K562 (cell line): ENCODE measurements at regions not wholly inside any gene's neighbourhood (a gene's known extent, or its start where the extent isn't known, plus 50 kb on each side); places are given as distances from the start of the nearest gene placed in this dataset.

Experiments used
- ATAC-seq: fragments of 200-7000 bp; cut with Tn5 transposase; 3 replicates; pipeline ENCODE4 v1.9.1; 2020; ENCODE audit warnings: moderate library complexity
- BruUV-seq: library from RNA; stranded (reverse); fragments of 400-500 nt; replicated peaks from 2 replicates; lab custom pipeline; 2021; lab: Mats Ljungman, UMichigan
- CTCF ChIA-PET: fragments of 300-600 bp; formaldehyde crosslinking; extraction: SDS; loops from one replicate; lab custom pipeline; 2021; ENCODE audit warnings: low intra/inter-chr PET ratio; lab: Yijun Ruan, JAX
- POLR2A ChIA-PET: fragments of 300-600, 350-650 bp; sonication (Branson Sonifier 250); formaldehyde crosslinking; extraction: SDS; loops from one replicate; lab custom pipeline; 2021; ENCODE audit warnings: antibody characterized with exemption, inconsistent platforms; lab: Yijun Ruan, JAX
- DNase-seq, 4 experiments: peaks; one replicate each; pipeline versions ENCODE4 v3.0.0 to v3.0.0-alpha.2; 2011 to 2018; ENCODE audit warnings: low spot score in 3 of 4, mixed read lengths in 3 of 4; ENCODE audit errors: extremely low read depth in 1 of 4
- FAIRE-seq: peaks from 2 replicates; lab custom pipeline; 2011; peaks lifted over from hg19 to GRCh38; lab: Jason Lieb, UNC
- H2AFZ ChIP-seq: 2 replicates; pipeline ENCODE4 v1.6.0; 2011; ENCODE audit warnings: low read depth, low read length, control low read depth, inconsistent platforms
- H3K27ac ChIP-seq: fragments of 200-600 bp; 3 replicates; pipeline ENCODE4 v1.8.0; 2011; ENCODE audit warnings: low read depth, mild to moderate bottlenecking, control low read depth, inconsistent platforms, low read length, moderate library complexity, mixed read lengths; ENCODE audit errors: extremely low read depth
- H3K27me3 ChIP-seq, 2 experiments: fragments of 300-600 bp in 1 of 2; 2 replicates in 1 of 2; 3 replicates in 1 of 2; pipeline versions ENCODE4 v1.6.0 to v1.8.0; 2011; ENCODE audit warnings: inconsistent platforms in 2 of 2, low read length in 2 of 2, mild to moderate bottlenecking in 1 of 2, mixed read lengths in 1 of 2, moderate library complexity in 1 of 2; ENCODE audit not compliant: control insufficient read depth in 2 of 2, insufficient read depth in 2 of 2
- H3K36me3 ChIP-seq: fragments of 300-600 bp; 3 replicates; pipeline ENCODE4 v1.8.0; 2011; ENCODE audit warnings: mild to moderate bottlenecking, low read length, inconsistent platforms; ENCODE audit not compliant: control insufficient read depth, insufficient read depth
- H3K4me1 ChIP-seq, 2 experiments: fragments of 200-600 bp in 1 of 2; replicated peaks in 1 of 2; 2 replicates in 1 of 2; 3 replicates in 1 of 2; pipeline versions ENCODE4 v1.5.1 to v1.8.0; 2011; ENCODE audit warnings: inconsistent platforms in 2 of 2, low read length in 2 of 2, mild to moderate bottlenecking in 1 of 2, mixed read lengths in 1 of 2, moderate library complexity in 1 of 2; ENCODE audit not compliant: control insufficient read depth in 2 of 2, insufficient read depth in 2 of 2
- H3K4me2 ChIP-seq: 2 replicates; pipeline ENCODE4 v1.6.1; 2011; ENCODE audit warnings: low read length, control low read depth, inconsistent platforms, mixed read lengths; ENCODE audit not compliant: insufficient read depth
- H3K4me3 ChIP-seq: fragments of 200-600 bp; sonication (generic), shearing (Covaris generic); 2 replicates; pipeline ENCODE4 v1.5.1; 2016; ENCODE audit warnings: control low read depth, inconsistent platforms
- H3K79me2 ChIP-seq: fragments of 200-600 bp; 3 replicates; pipeline ENCODE4 v1.8.0; 2011; ENCODE audit warnings: low read length, inconsistent platforms; ENCODE audit not compliant: control insufficient read depth, insufficient read depth
- H3K9ac ChIP-seq, 2 experiments: 2 replicates each; pipeline versions ENCODE4 v1.6.0 to v1.6.1; 2011; ENCODE audit warnings: low read depth in 2 of 2, low read length in 2 of 2, control low read depth in 1 of 2, inconsistent platforms in 1 of 2, mild to moderate bottlenecking in 1 of 2, mixed read lengths in 1 of 2; ENCODE audit not compliant: insufficient read depth in 1 of 2
- H3K9me1 ChIP-seq: one replicate; pipeline ENCODE4 v1.6.0; 2011; ENCODE audit warnings: inconsistent platforms, mild to moderate bottlenecking, low read length, moderate library complexity; ENCODE audit not compliant: control insufficient read depth, insufficient read depth
- H3K9me3 ChIP-seq: replicated peaks from 2 replicates; pipeline ENCODE4 v1.5.1; 2011; ENCODE audit warnings: low read depth, low read length, inconsistent platforms; ENCODE audit not compliant: control insufficient read depth, insufficient read depth
- H4K20me1 ChIP-seq: replicated peaks from 2 replicates; pipeline ENCODE4 v1.6.1; 2011; ENCODE audit warnings: low read length, inconsistent platforms, mixed read lengths; ENCODE audit not compliant: control insufficient read depth, insufficient read depth
- ARID2 ChIP-seq: fragments of 450-650 bp; IDR thresholded peaks from 2 replicates; pipeline ENCODE4 v1.6.1; 2017; ENCODE audit warnings: antibody characterized with exemption, mild to moderate bottlenecking
- ETV1 ChIP-seq: fragments of 450-650 bp; conservative IDR thresholded peaks from 2 replicates; pipeline ENCODE4 v1.6.1; 2016; ENCODE audit warnings: missing genetic modification characterization, control low read depth, low read depth, missing compliant biosample characterization
- FUS ChIP-seq: fragments of 200-400 bp; formaldehyde crosslinking; optimal IDR thresholded peaks from 2 replicates; pipeline ENCODE3; 2017; ENCODE audit warnings: low read depth, low read length
- HDAC8 ChIP-seq: fragments of 450-650 bp; IDR thresholded peaks from 2 replicates; pipeline ENCODE4 v1.6.1; 2016; ENCODE audit warnings: mild to moderate bottlenecking, missing genetic modification characterization, moderate library complexity, missing compliant biosample characterization
- MBD2 ChIP-seq: sonication (generic); IDR thresholded peaks from 2 replicates; pipeline ENCODE4 v1.6.1; 2016; ENCODE audit warnings: low read depth, borderline replicate concordance
- MCM5 ChIP-seq: fragments of 450-650 bp; IDR thresholded peaks from 2 replicates; pipeline ENCODE4 v1.6.1; 2016; ENCODE audit warnings: low read depth
- NCOA1 ChIP-seq: fragments of 450-650 bp; IDR thresholded peaks from 2 replicates; pipeline ENCODE4 v1.6.1; 2016; ENCODE audit warnings: low read depth
- NFYB ChIP-seq: IDR thresholded peaks from 2 replicates; pipeline ENCODE4 v1.6.1; 2011; ENCODE audit warnings: mild to moderate bottlenecking, moderate library complexity; ENCODE audit not compliant: insufficient read length; ENCODE audit errors: extremely low read depth
- RBM39 ChIP-seq: fragments of 200-400 bp; formaldehyde crosslinking; optimal IDR thresholded peaks from 2 replicates; pipeline ENCODE3; 2018; ENCODE audit warnings: low read depth, low read length
- SAFB2 ChIP-seq: fragments of 200-400 bp; formaldehyde crosslinking; IDR thresholded peaks from 2 replicates; pipeline ENCODE4 v1.6.1; 2018; ENCODE audit warnings: borderline replicate concordance, low read length, low read depth, moderate library complexity; ENCODE audit not compliant: severe bottlenecking
- SFPQ ChIP-seq: fragments of 200-400 bp; formaldehyde crosslinking; IDR thresholded peaks from 2 replicates; pipeline ENCODE4 v1.6.1; 2017; ENCODE audit warnings: mild to moderate bottlenecking, low read depth, low read length, moderate library complexity
- TAF15 ChIP-seq: fragments of 200-400 bp; formaldehyde crosslinking; IDR thresholded peaks from 2 replicates; pipeline ENCODE4 v1.6.1; 2017; ENCODE audit warnings: mild to moderate bottlenecking, low read depth, low read length, moderate library complexity
- TRIM28 ChIP-seq: fragments of 450-650 bp; IDR thresholded peaks from 2 replicates; pipeline ENCODE4 v1.6.1; 2017
- U2AF2 ChIP-seq: fragments of 200-400 bp; formaldehyde crosslinking; optimal IDR thresholded peaks from 2 replicates; pipeline ENCODE3; 2017; ENCODE audit warnings: low read depth, mild to moderate bottlenecking, low read length
- ZFX ChIP-seq: sonication (generic); formaldehyde crosslinking; IDR thresholded peaks from 2 replicates; pipeline ENCODE4 v1.8.0; 2022; ENCODE audit warnings: mild to moderate bottlenecking, missing genetic modification reagents, moderate library complexity
- WGBS: fragments of 100-300 bp; shearing (Covaris generic); methylation state at CpG from one replicate; pipeline ENCODE4 v1.1.6; 2016; ENCODE audit warnings: low coverage, mixed read lengths; ENCODE audit not compliant: insufficient coverage; ENCODE audit errors: missing lambda C conversion rate; 5-methylcytosine and 5-hydroxymethylcytosine counted together
- in situ Hi-C: fragments of 300-500 bp; cut with MboI; formaldehyde crosslinking; loops from 4 replicates; pipeline ENCODE4 v1.15.0; 2018; ENCODE audit warnings: inconsistent platforms, mixed read lengths
- intact Hi-C: fragments of 100-400 bp; cut with micrococcal nuclease; formaldehyde crosslinking; loops from 2 replicates; pipeline ENCODE4 v1.14.2; 2022

- FAIRE-seq (no peak), ATAC-seq (no peak), DNase-seq (no peak)
- in situ Hi-C loops (no loop called here), intact Hi-C loops (no loop called here)
- CTCF ChIA-PET = no interaction called here
- Histone ChIP-seq H3K4me2 (no peak overlapping the region), H3K9me1 (no peaks in the 10 kb centered on the region), H3K4me1 (no peaks in the 10 kb centered on the region), H3K79me2 (no peaks in the 10 kb centered on the region), H4K20me1 (no peaks in the 10 kb centered on the region), H3K27me3 (no peaks in the 10 kb centered on the region), H3K9me3 (no peaks in the 10 kb centered on the region), H3K36me3 (no peaks in the 10 kb centered on the region), H3K27ac (no peak overlapping the region), H2AFZ (no peak overlapping the region), H3K9ac (no peak overlapping the region), H3K4me3 (no peak overlapping the region)
- no TSS peak for BruUV-seq
- WGBS = 0% methylated on average over 6 of the region's 6 CpGs
- TF ChIP-seq TRIM28 (no peak), MBD2 (no peak), HDAC8 (no peak), ETV1 (tag) (no peak), MCM5 (no peak), FUS (no peak), ARID2 (no peak), SFPQ (no peak), NFYB (no peak), SAFB2 (no peak), NCOA1 (no peak), U2AF2 (no peak), TAF15 (no peak), ZFX (no peak), RBM39 (no peak)
- POLR2A ChIA-PET = no interaction called here
These were observed 370.4 kb upstream of the NBEA start for GRCh38 chr13:34571716-34572115.
